ENCODE measurements at regions not wholly inside any gene's neighbourhood (a gene's known extent, or its start where the extent isn't known, plus 50 kb on each side); places are given as distances from the start of the nearest gene placed in this dataset.

GRCh38 chr13:80055847-80056246 lies 285.1 kb downstream of the SPRY2 start:
- Histone ChIP-seq H3K79me2 (ENCODE audit: insufficient read depth, low read depth) (no peaks in the 10 kb centered on the region), H3K4me1 (ENCODE audit: low read depth, poor library complexity, severe bottlenecking) (no peaks in the 10 kb centered on the region), H4K20me1 (ENCODE audit: insufficient read depth) (no peaks in the 10 kb centered on the region), H3K4me3 (IDR thresholded peaks at IDR 0.05; ENCODE audit: insufficient read depth, low read depth, low read length) (no peak overlapping the region), H3K27me3 (ENCODE audit: insufficient read depth, low read depth) (no peaks in the 10 kb centered on the region), H2AFZ (ENCODE audit: low read depth) (no peak overlapping the region), H3K4me2 (no peak overlapping the region), H3K36me3 (ENCODE audit: insufficient read depth) (no peaks in the 10 kb centered on the region), H3K27ac (no peak overlapping the region), H3K9ac (no peak overlapping the region)
- no peak for TF ChIP-seq CTCF (conservative IDR thresholded peaks at IDR 0.05; ENCODE audit: low read depth, low read length)

GRCh38 chr13:80054806-80055205 lies 286.1 kb downstream of the SPRY2 start:
- Histone ChIP-seq H3K36me3 (ENCODE audit: insufficient read depth) (no peaks in the 10 kb centered on the region), H3K4me1 (ENCODE audit: low read depth, poor library complexity, severe bottlenecking) (no peaks in the 10 kb centered on the region), H2AFZ (ENCODE audit: low read depth) (no peak overlapping the region), H3K79me2 (ENCODE audit: insufficient read depth, low read depth) (no peaks in the 10 kb centered on the region), H4K20me1 (ENCODE audit: insufficient read depth) (no peaks in the 10 kb centered on the region), H3K27me3 (ENCODE audit: insufficient read depth, low read depth) (no peaks in the 10 kb centered on the region), H3K27ac (no peak overlapping the region), H3K9ac (no peak overlapping the region), H3K4me3 (IDR thresholded peaks at IDR 0.05; ENCODE audit: insufficient read depth, low read depth, low read length) (no peak overlapping the region), H3K4me2 (no peak overlapping the region)
- TF ChIP-seq CTCF (conservative IDR thresholded peaks at IDR 0.05; ENCODE audit: low read depth, low read length), result no peak

GRCh38 chr13:80052286-80052685 lies 288.6 kb downstream of the SPRY2 start:
- Histone ChIP-seq H4K20me1 (ENCODE audit: insufficient read depth) (no peaks in the 10 kb centered on the region), H2AFZ (ENCODE audit: low read depth) (no peak overlapping the region), H3K4me1 (ENCODE audit: low read depth, poor library complexity, severe bottlenecking) (peaks cover 11% of the 10 kb centered on the region), H3K79me2 (ENCODE audit: insufficient read depth, low read depth) (no peaks in the 10 kb centered on the region), H3K27me3 (ENCODE audit: insufficient read depth, low read depth) (no peaks in the 10 kb centered on the region), H3K27ac (no peak overlapping the region), H3K4me2 (no peak overlapping the region), H3K36me3 (ENCODE audit: insufficient read depth) (no peaks in the 10 kb centered on the region), H3K4me3 (IDR thresholded peaks at IDR 0.05; ENCODE audit: insufficient read depth, low read depth, low read length) (no peak overlapping the region), H3K9ac (no peak overlapping the region)
- TF ChIP-seq CTCF (conservative IDR thresholded peaks at IDR 0.05; ENCODE audit: low read depth, low read length), result no peak

- Histone ChIP-seq H3K4me2 (no peak overlapping the region), H2AFZ (ENCODE audit: low read depth) (no peak overlapping the region), H3K36me3 (ENCODE audit: insufficient read depth) (no peaks in the 10 kb centered on the region), H3K9ac (no peak overlapping the region), H3K79me2 (ENCODE audit: insufficient read depth, low read depth) (no peaks in the 10 kb centered on the region), H3K27me3 (ENCODE audit: insufficient read depth, low read depth) (no peaks in the 10 kb centered on the region), H3K4me1 (ENCODE audit: low read depth, poor library complexity, severe bottlenecking) (peaks cover 11% of the 10 kb centered on the region), H3K27ac (no peak overlapping the region), H3K4me3 (IDR thresholded peaks at IDR 0.05; ENCODE audit: insufficient read depth, low read depth, low read length) (no peak overlapping the region), H4K20me1 (ENCODE audit: insufficient read depth) (no peaks in the 10 kb centered on the region)
- no peak for TF ChIP-seq CTCF (conservative IDR thresholded peaks at IDR 0.05; ENCODE audit: low read depth, low read length)
These were observed 290.7 kb downstream of the SPRY2 start for GRCh38 chr13:80050252-80050651.
